ENCODE measurements at regions not wholly inside any gene's neighbourhood (a gene's known extent, or its start where the extent isn't known, plus 50 kb on each side); places are given as distances from the start of the nearest gene placed in this dataset.

DNA sequence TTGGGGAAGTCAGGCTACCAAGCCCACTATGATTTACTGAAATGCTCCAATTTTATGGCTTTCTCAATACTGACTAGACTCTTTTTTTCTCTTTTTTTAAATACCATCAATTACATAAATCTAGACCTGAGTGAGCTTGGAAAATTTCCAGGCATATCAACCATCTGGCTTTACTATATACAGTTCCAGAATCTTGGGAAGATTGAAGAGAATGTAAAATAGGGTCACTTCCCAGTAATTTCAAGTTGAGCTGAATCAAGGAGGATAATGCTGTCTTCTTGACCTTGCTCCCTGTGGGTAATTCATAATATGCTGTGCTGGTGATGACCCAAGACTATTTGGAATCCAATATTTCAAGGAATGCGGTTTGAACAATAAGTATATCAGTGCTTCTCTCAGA, 108.1 kb downstream of the MAP3K21 start:
- H3K4me3 ChIP-seq (ENCODE audit: low read depth, low read length), result no peak overlapping the region
- TF ChIP-seq, protein P1, sequence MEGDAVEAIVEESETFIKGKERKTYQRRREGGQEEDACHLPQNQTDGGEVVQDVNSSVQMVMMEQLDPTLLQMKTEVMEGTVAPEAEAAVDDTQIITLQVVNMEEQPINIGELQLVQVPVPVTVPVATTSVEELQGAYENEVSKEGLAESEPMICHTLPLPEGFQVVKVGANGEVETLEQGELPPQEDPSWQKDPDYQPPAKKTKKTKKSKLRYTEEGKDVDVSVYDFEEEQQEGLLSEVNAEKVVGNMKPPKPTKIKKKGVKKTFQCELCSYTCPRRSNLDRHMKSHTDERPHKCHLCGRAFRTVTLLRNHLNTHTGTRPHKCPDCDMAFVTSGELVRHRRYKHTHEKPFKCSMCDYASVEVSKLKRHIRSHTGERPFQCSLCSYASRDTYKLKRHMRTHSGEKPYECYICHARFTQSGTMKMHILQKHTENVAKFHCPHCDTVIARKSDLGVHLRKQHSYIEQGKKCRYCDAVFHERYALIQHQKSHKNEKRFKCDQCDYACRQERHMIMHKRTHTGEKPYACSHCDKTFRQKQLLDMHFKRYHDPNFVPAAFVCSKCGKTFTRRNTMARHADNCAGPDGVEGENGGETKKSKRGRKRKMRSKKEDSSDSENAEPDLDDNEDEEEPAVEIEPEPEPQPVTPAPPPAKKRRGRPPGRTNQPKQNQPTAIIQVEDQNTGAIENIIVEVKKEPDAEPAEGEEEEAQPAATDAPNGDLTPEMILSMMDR (IDR thresholded peaks at IDR 0.05; ENCODE audit: insufficient read depth, low read depth, low read length, missing control alignments), result no peak
- DNase-seq (ENCODE audit: low read depth), result no peak

DNA sequence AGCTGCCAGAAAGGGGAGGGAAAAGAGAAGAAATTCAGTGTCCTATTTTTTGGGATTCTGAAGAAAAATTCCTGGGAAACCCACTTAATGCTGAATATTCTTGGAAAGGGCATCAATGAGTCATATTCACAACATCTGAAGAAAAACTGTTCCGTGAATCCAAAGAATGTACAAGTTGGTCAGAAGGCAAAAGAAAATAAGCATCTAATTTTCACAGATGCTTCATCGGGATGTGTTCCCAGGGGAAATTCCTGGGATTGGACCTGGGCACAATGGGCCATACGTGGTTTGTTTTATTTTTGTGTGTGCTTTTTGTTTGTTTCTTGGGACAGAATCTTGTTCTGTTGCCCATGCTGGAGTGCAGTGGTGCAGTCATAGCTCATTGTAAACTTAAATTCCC, 112.2 kb downstream of the MAP3K21 start:
- TF ChIP-seq, protein P1 (IDR thresholded peaks at IDR 0.05; ENCODE audit: insufficient read depth, low read depth, low read length, missing control alignments), result no peak
- DNase-seq (ENCODE audit: low read depth), result no peak
- no peak overlapping the region for H3K4me3 ChIP-seq (ENCODE audit: low read depth, low read length)

DNA sequence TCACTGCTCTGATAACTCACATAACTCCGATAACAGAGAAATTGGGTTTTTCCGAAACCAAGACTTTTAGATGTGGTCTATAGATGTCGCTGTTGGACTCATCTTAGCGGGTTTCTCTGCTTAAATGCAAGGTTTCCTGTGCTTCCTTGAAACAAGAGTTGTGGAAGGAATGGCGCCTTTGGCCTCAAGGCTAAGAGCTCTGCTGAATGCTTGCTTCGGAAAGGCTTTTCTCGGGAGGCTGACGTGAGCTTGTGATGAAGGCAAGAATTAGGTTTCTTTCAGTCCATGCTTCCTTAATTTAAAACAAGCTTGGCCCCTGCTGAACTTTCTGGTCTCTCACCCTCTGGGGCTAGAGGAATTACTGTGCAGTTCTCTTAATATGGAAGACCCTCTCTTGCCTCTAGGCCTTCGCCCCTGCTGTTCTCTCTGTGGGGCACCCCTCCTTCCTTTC, 113.5 kb downstream of the MAP3K21 start:
- DNase-seq (ENCODE audit: low read depth), result peak; percentile 74
- no peak overlapping the region for H3K4me3 ChIP-seq (ENCODE audit: low read depth, low read length)
- TF ChIP-seq, protein P1 (IDR thresholded peaks at IDR 0.05; ENCODE audit: insufficient read depth, low read depth, low read length, missing control alignments), result peak; percentile 69

DNA sequence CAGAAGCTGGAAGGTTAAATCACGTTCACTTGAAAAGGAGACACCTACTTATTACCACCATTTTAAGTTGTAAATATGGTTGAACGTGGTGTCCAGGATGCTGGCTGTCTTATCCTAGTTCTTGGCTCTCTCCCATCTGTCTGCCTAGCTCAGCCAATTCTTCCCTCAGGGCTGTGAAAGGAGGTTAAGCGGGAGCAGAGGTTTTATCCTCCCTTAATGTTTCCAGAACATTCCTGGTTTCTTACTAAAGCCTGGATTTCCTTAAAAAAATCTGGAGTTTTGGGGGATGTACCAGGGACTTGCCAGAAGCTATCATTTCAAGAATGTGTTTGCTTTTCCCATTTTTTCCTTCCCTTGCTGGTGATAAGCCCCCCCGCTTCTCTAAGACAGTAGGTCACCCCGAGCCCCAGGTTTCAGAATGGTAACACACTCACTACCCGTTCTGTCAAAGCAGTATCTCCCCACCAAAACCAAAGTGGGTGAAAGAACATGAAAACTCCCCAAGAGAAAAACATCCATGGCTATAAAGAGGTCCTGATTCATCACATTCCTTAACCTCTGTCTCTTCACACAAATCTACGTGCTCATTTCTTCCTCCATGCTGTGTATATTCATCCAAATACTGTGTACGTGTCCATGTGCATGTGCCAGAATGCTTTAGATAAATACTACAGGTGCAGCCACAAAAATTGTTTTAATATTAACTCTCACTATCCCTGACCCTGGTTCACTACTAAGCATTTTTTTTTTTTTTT, 114.7 kb downstream of the MAP3K21 start:
- no peak for DNase-seq (ENCODE audit: low read depth)
- TF ChIP-seq, protein P1 (IDR thresholded peaks at IDR 0.05; ENCODE audit: insufficient read depth, low read depth, low read length, missing control alignments), result no peak
- H3K4me3 ChIP-seq (ENCODE audit: low read depth, low read length), result no peak overlapping the region

DNA sequence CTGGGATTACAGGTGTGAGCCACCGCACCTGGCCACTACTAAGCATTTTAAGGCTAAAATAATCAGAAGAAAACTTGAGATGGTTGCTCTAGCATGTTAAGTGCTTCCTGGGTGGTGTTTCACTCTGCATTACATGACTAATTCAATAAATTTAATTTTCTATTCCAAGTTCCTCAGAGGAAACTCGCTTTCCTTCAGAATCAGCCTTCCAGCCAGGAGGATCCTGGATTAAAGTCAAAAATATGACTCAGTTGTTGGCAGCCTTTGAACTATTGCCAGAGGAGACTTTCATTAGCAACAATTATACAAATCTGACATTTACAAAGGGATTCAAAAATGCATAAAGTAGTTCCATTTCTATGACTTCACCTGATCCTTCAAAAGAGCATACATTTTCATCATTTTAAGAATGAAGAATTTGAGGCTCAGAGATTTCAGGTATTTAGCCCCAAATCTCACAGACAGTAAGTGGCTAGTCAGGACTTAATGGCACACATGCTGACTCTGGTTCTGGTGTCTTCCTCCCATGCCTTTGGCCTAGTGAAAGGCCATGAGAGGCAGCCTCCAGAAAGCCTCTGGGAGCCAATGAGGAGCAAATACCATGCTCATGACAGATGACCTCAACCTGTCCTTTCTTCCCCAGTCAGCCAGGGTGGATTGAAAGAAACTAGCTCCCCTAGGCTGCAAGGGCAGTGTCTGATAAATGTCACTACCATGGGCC, 115.7 kb downstream of the MAP3K21 start:
- TF ChIP-seq, protein P1 (IDR thresholded peaks at IDR 0.05; ENCODE audit: insufficient read depth, low read depth, low read length, missing control alignments), result no peak
- no peak for DNase-seq (ENCODE audit: low read depth)
- no peak overlapping the region for H3K4me3 ChIP-seq (ENCODE audit: low read depth, low read length)

DNA sequence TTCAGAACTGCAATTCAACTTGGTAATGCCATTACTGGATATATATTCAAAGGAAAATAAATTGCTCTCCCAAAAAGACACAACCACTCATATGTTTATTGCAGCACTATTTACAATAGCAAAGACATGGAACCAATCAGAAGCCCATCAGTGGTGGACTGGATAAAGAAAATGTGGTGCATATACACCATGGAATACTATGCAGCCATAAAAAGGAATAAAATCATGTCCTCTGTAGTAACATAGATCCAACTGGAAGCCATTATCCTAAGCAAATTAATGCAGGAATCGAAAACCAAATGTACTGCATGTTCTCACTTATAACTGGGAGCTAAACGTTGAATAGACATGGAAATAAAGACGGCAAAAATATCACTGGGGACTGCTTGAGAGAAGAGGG, 117.0 kb downstream of the MAP3K21 start:
- no peak overlapping the region for H3K4me3 ChIP-seq (ENCODE audit: low read depth, low read length)
- TF ChIP-seq, protein P1 (IDR thresholded peaks at IDR 0.05; ENCODE audit: insufficient read depth, low read depth, low read length, missing control alignments), result no peak
- DNase-seq (ENCODE audit: low read depth), result no peak
